ENCODE measurements at regions not wholly inside any gene's neighbourhood (a gene's known extent, or its start where the extent isn't known, plus 50 kb on each side); places are given as distances from the start of the nearest gene placed in this dataset.
A peak's percentile ranks its signal among the peaks of the same experiment; 100 is the strongest.
"Not testable (repeated sequence)": the region's sequence is repeated elsewhere in the genome, so short reads cannot be mapped to it uniquely, and the experiment has no call there.

DNA sequence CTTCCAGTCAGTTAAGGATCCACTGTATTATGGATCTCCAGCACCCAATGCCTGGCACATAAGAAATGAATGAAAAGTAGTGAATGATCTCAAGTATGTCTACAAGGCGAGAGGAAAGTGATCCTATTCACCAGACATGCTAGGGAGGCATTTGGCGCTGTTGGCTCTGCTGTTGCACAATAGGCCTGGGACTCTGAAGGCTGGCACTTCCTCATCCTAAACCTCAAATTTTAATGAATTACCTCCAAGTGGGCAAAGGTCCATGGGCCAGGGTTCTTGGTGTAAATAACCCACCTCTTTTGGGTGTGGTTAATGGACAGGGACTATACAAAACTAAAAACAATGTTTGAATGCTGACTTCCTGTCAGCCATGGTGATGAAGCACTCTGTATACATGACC is 173.4 kb upstream of the PZP start:
- no peak overlapping the region for H3K27ac Mint-ChIP-seq
- H3K4me3 Mint-ChIP-seq, result no peak overlapping the region
- no peaks in the 10 kb centered on the region for H3K4me1 Mint-ChIP-seq (ENCODE audit: low read depth)
- no peaks in the 10 kb centered on the region for H3K36me3 Mint-ChIP-seq (ENCODE audit: low read depth)
- peaks cover 3% of the 10 kb centered on the region for H3K27me3 Mint-ChIP-seq (ENCODE audit: low read depth)
- no peaks in the 10 kb centered on the region for H3K9me3 Mint-ChIP-seq

DNA sequence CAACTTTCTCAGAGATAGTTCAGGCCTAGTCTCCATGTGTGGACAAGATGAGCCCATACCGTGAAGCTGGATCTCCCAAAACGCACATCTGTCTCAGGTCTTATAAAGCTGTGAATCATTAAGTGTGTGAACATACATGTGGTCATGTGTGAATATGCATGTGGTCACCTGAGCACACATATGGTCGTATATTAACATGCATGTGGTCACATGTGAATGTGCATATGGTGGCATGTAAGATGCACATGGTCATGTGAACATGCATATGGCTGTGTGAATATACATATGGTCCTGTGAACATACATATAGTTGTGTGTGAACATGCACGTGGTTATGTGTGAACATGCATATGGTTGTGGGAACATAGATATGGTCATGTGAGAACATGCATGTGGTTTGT is 172.5 kb upstream of the PZP start:
- Mint-ChIP-seq H3K4me3 (no peak overlapping the region), H3K4me1 (ENCODE audit: low read depth) (no peaks in the 10 kb centered on the region), H3K27ac (no peak overlapping the region), H3K27me3 (ENCODE audit: low read depth) (peaks cover 6% of the 10 kb centered on the region), H3K9me3 (no peaks in the 10 kb centered on the region), H3K36me3 (ENCODE audit: low read depth) (no peaks in the 10 kb centered on the region)

DNA sequence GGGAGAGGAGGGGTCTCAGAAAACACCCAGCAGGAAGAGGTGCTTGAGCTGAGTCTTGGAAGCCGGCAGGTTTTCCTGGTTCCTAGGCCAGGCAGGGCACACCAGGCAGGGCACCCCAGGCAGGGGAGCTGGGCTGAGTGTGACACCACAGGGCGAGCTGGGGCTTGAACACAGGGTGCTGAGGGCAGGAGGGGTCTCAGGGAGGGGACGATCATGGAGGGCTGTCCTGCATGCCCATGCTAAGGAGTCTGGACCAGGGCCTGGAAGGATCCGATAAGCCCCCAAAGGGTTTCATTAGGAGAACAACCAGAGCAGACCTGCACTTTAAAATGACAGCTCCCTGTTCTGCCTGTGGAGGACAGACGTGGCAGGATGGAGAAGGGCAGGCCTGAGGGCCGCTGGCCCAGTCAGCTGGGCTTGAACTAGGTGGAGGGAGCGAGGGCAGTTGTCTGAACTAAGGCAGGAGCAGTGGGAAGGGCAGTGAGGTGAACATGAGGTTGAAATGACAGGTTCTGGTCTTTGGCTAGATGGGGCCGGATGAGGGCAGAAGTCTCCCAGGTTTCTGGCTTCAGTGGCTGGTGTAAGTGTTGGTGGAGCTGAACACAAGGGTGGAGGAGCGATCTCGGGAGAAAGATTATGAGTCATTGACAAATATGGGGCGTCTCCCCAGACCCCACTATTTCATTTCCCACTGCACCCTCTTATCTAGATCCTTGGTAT is 171.0 kb upstream of the PZP start:
- Mint-ChIP-seq H3K4me1 (ENCODE audit: low read depth) (no peaks in the 10 kb centered on the region), H3K27ac (no peak overlapping the region), H3K9me3 (no peaks in the 10 kb centered on the region), H3K4me3 (no peak overlapping the region), H3K27me3 (ENCODE audit: low read depth) (peaks cover 11% of the 10 kb centered on the region), H3K36me3 (ENCODE audit: low read depth) (no peaks in the 10 kb centered on the region)

DNA sequence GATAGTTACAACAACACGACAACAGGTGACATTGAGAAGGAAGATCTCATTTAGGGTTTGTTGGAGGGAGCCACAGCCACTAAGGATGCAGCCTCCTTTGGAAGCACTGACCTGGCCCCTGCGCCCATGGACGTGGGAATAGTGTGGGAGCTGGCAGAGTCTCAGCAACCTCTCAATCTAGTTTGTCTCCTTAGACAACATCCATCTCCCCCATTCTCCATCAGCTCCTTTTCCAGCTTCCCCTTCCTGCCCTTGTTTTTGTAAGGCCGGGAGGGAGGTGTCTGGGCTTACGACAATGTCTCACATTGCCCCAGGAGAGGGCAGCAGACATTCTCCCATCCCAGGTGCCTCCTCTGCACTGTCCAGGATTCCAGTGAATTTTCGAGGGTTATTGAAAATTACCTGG is 170.2 kb upstream of the PZP start:
- Mint-ChIP-seq H3K27ac (no peak overlapping the region), H3K9me3 (no peaks in the 10 kb centered on the region), H3K27me3 (ENCODE audit: low read depth) (peaks cover 14% of the 10 kb centered on the region), H3K4me3 (no peak overlapping the region), H3K36me3 (ENCODE audit: low read depth) (no peaks in the 10 kb centered on the region), H3K4me1 (ENCODE audit: low read depth) (no peaks in the 10 kb centered on the region)

DNA sequence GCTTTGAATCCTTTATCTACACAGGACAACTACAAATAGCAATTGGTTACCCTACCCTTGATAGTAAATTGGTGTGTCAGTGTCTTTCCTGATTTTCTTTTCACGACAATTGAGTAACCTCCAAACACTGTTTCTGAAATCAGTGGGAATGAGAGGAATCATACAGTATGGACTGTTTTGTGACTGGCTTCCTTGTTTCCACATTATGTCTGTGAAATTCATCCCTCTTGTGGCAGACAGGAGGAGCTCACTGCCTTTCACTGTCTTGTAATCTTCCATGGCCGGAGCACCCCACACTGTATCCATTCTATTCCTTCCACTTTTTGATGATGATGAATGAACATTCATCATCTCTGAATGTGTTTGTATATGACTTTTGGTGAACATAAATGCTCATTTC is 164.0 kb upstream of the PZP start:
- no peak overlapping the region for H3K4me3 Mint-ChIP-seq
- no peaks in the 10 kb centered on the region for H3K36me3 Mint-ChIP-seq (ENCODE audit: low read depth)
- H3K9me3 Mint-ChIP-seq, result no peaks in the 10 kb centered on the region
- peaks cover 2% of the 10 kb centered on the region for H3K4me1 Mint-ChIP-seq (ENCODE audit: low read depth)
- no peak overlapping the region for H3K27ac Mint-ChIP-seq
- H3K27me3 Mint-ChIP-seq (ENCODE audit: low read depth), result peaks cover 46% of the 10 kb centered on the region

DNA sequence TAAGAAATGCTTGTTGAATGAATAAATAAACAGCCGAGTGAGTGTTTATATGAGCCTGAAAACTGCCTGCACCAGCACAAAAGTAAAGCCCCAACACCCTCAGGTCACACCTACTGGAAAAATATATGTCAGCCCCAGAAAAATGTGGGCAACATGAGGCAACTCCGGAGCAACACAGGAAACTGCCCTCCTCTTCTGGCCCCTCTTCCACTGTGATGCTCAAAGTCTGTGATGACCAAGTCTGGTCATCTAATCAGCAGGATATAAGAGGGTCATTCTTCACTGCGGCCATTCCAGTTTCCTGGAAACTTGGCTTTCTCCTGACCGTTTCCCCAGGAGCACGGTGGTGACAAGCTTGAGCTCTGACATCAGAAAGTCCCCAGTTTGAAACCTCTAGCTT is 159.6 kb upstream of the PZP start:
- Mint-ChIP-seq H3K27ac (no peak overlapping the region), H3K4me3 (no peak overlapping the region), H3K36me3 (ENCODE audit: low read depth) (no peaks in the 10 kb centered on the region), H3K4me1 (ENCODE audit: low read depth) (peaks cover 36% of the 10 kb centered on the region), H3K9me3 (no peaks in the 10 kb centered on the region), H3K27me3 (ENCODE audit: low read depth) (peaks cover 37% of the 10 kb centered on the region)

DNA sequence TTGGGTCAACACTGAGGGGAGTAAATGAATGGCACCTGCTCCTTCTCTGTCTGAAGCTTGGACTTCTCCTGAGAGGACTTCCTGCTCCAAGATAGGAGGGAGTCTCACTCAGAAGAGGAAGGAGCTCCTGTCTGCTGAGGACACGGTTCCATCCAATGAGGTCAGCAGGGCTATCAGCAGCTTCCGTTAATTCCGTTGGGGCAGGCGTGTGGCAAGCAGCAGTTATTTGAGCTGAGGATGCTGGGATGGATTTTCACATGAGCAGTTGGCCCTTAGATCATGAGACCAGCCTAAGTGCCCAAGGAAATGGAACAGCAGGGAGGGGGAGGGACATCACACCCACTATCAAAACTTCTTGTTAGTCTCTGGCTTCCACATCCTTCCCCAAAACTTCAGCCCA is 159.0 kb upstream of the PZP start:
- Mint-ChIP-seq H3K27me3 (ENCODE audit: low read depth) (peaks cover 37% of the 10 kb centered on the region), H3K4me1 (ENCODE audit: low read depth) (peaks cover 38% of the 10 kb centered on the region), H3K27ac (no peak overlapping the region), H3K4me3 (no peak overlapping the region), H3K36me3 (ENCODE audit: low read depth) (no peaks in the 10 kb centered on the region), H3K9me3 (no peaks in the 10 kb centered on the region)

DNA sequence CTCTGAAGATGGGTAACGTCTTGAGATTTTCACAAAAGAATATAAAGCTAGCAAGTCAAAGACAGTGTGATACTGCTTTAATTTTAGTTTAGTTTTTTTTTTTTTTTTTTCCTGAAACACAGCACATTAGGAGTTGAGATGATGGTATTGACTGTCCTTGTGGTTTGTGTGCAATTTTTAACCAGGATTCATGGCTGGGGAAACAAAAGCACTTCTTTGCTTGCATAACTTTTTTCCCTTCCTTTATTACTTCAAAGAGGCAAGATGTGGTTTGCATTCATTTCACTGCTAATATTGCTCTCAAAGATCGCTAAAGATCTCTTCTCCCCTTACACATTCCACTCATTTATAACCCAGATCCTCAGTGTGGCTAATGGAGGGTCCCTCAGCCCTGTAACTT is 157.1 kb upstream of the PZP start:
- H3K9me3 Mint-ChIP-seq, result no peaks in the 10 kb centered on the region
- peaks cover 2% of the 10 kb centered on the region for H3K36me3 Mint-ChIP-seq (ENCODE audit: low read depth)
- H3K27ac Mint-ChIP-seq, result peak overlapping the region; percentile 70
- H3K4me3 Mint-ChIP-seq, result peak overlapping the region; percentile 46
- peaks cover 38% of the 10 kb centered on the region for H3K4me1 Mint-ChIP-seq (ENCODE audit: low read depth)
- peaks cover 33% of the 10 kb centered on the region for H3K27me3 Mint-ChIP-seq (ENCODE audit: low read depth)

DNA sequence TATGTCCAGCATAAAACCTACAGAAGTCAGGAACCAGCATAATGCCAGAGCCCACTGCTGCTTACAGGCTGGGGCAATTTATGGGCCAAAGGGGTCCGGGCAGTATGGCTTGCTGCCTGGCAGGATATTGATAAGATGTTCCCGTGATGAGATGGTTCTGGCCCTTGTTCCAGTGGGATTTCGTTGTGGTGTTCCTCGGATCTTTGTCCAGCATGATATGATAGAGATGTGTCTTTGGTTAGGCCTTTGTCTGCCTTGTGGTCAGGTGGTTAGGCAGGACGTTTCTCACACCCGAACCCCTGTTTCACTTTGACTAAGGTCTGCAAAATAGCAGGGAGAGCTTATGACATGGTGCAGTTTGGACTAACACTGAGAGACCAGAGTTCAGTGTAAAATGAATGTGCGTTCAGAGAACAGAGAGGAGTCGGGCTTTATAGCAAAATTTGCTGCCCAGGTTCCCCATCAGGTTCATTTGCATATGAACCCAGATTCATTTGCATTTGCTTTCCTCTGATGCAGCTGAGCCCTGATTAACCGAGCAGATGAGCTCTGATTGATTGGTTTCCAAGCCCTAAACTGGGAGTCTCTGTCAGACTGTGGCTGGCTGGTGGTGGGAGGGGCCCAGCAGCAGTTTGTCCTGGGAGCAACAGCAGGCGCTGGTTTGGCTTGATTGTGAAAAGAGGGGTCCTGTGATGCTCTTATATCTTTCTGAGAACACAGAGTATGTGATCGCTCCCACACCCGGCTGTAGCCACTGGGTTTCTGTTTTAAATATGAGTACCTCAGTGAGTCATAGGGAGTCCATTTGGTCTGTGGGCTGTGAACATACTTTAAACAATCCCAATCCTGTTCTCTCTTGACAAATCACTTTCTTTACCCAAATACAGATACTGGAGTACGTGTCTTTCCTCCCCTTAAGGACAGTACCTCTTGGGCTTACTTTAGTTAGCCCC is 156.3 kb upstream of the PZP start:
- Mint-ChIP-seq H3K27me3 (ENCODE audit: low read depth) (peaks cover 33% of the 10 kb centered on the region), H3K4me1 (ENCODE audit: low read depth) (peaks cover 38% of the 10 kb centered on the region), H3K36me3 (ENCODE audit: low read depth) (peaks cover 2% of the 10 kb centered on the region), H3K27ac (peak overlapping the region; percentile 70), H3K9me3 (no peaks in the 10 kb centered on the region), H3K4me3 (peak overlapping the region; percentile 46)

DNA sequence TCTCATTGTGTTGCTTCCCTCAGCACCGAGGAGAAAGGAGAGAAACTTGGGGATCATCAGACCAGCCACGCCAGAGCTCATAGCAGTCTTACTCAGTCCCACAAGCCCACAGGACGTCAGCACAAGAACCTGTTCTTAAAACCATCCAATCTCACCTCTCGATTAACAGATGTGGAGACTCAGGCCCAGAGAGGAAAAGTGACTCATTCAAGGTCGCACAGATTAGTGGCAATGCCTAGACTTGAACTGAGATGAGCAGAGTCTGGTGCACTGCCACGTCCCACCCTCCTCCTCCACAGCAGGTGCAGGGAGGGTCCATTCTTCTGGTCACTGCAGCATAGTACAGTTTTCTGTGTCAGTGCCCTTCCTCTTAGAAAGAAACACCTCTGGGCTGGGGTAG is 154.9 kb upstream of the PZP start:
- peaks cover 30% of the 10 kb centered on the region for H3K27me3 Mint-ChIP-seq (ENCODE audit: low read depth)
- peaks cover 2% of the 10 kb centered on the region for H3K36me3 Mint-ChIP-seq (ENCODE audit: low read depth)
- peak overlapping the region; percentile 80 for H3K27ac Mint-ChIP-seq
- peaks cover 38% of the 10 kb centered on the region for H3K4me1 Mint-ChIP-seq (ENCODE audit: low read depth)
- no peak overlapping the region for H3K4me3 Mint-ChIP-seq
- H3K9me3 Mint-ChIP-seq, result no peaks in the 10 kb centered on the region

DNA sequence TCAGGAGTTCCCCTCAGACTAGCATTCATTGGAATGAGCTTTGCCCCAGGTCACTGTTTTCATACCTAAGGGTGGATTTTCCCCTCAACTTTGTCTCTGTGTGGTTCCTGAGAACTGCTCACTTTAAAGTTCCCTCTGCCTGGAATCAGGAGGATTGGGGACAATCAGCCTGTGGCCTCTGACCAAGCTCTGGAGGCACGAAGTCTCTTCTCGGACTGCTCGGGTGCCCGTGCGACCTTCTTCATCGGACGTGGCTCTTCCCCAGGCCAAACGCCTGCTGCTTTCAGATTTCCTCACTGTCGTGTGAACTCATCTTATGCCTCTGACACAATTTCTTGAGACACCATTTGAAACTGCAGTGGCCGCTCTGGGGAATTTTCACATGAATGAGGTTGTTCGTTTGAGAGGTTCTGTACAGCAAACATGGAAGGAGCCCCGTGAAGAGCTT is 153.7 kb upstream of the PZP start:
- peaks cover 3% of the 10 kb centered on the region for H3K9me3 Mint-ChIP-seq
- no peak overlapping the region for H3K4me3 Mint-ChIP-seq
- peaks cover 24% of the 10 kb centered on the region for H3K27me3 Mint-ChIP-seq (ENCODE audit: low read depth)
- H3K27ac Mint-ChIP-seq, result no peak overlapping the region
- peaks cover 2% of the 10 kb centered on the region for H3K36me3 Mint-ChIP-seq (ENCODE audit: low read depth)
- H3K4me1 Mint-ChIP-seq (ENCODE audit: low read depth), result peaks cover 36% of the 10 kb centered on the region

DNA sequence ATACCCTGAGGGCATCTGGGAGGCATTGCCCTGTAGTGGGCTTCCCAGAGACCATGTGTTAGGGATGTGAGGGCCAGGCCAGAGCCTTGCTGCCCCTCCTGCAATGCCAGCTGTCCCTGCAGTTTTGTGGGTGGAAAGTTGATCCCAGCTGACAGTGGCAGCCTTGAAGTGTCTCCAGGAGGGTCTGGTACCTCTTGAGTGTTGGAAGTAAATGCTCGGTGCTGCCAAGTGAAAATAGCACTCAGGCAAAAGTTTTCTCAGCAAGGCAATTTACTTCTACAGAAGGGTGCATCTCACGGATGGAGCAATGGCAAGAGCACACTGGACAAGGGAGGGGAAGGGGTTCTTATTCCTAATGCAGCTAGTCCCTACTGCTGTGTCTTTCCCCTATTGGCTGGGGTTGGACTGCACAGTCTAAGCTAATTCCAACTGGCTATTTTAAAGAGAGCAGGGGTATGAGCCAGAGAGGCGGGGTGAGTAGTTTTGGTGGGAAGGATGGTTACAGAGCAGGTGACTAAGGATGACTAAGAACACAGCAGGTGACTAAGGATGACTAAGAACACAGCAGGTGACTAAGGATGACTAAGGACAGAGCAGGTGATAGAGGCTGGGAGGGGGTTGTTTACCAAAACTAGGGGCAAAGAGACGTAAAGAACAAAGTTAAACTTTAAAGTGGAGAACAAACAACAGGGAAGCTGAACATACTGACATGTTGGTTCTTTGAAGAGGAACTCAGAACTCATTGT is 146.0 kb upstream of the PZP start:
- H3K4me1 Mint-ChIP-seq (ENCODE audit: low read depth); H3K4me3 Mint-ChIP-seq: not testable (repeated sequence)

DNA sequence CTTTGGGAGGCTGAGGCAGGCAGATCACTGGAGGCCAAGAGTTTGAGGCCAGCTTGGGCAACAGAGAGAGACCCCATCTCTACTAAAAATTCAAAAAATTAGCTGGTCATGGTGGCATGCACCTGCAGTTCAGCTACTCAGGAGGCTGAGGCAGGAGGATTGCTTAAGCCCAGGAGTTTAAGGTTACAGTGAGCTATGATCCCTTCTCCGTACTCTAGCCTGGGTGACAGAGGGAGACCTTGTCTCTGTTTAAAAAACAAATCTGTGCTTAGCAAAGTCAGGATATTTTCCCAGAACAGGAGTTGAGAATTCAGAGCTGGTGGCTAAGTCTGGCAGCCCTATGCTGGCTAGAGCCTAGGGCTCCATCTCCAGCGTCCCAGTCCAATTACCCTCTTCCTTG is 142.9 kb upstream of the PZP start:
- Mint-ChIP-seq H3K4me1 (ENCODE audit: low read depth) (peaks cover 8% of the 10 kb centered on the region), H3K9me3 (peaks cover 38% of the 10 kb centered on the region), H3K4me3 (no peak overlapping the region), H3K36me3 (ENCODE audit: low read depth) (peaks cover 9% of the 10 kb centered on the region), H3K27me3 (ENCODE audit: low read depth) (peaks cover under 1% of the 10 kb centered on the region), H3K27ac (no peak overlapping the region)

More for the DNA sequence above, 146.0 kb upstream of the PZP start:
- peaks cover 19% of the 10 kb centered on the region for H3K27me3 Mint-ChIP-seq (ENCODE audit: low read depth)
- peaks cover 49% of the 10 kb centered on the region for H3K9me3 Mint-ChIP-seq
- H3K27ac Mint-ChIP-seq; H3K36me3 Mint-ChIP-seq (ENCODE audit: low read depth): not testable (repeated sequence)

All from T-helper 1 cell treated with Interleukin-12 subunit alpha and Interleukin-12 subunit beta and Interleukin-4 antibody, amounts not matched to agents 30 μg/mL and 1 μg/mL, for 36 hours (primary cell).